Skin of body (tissue), 2 donors: ENCODE measurements at regions not wholly inside any gene's neighbourhood (a gene's known extent, or its start where the extent isn't known, plus 50 kb on each side); places are given as distances from the start of the nearest gene placed in this dataset. TPM values are rescaled to one million over a fixed set of nuclear protein-coding genes. Genes with fewer than 3 reads are reported as not detected.
"Not testable (repeated sequence)": the region's sequence is repeated elsewhere in the genome, so short reads cannot be mapped to it uniquely, and the experiment has no call there.

ENCODE experiments used
- DNase-seq: peaks from one replicate; lab custom pipeline; 2025; lab: John Stamatoyannopoulos, UW
- small RNA-seq: library from RNA; depleted of rRNA; stranded (forward); fragments of <200 nt; gene quantifications from one replicate; pipeline ENCODE3, GENCODE V24; 2014; ENCODE audit warnings: low replicate concordance

DNA sequence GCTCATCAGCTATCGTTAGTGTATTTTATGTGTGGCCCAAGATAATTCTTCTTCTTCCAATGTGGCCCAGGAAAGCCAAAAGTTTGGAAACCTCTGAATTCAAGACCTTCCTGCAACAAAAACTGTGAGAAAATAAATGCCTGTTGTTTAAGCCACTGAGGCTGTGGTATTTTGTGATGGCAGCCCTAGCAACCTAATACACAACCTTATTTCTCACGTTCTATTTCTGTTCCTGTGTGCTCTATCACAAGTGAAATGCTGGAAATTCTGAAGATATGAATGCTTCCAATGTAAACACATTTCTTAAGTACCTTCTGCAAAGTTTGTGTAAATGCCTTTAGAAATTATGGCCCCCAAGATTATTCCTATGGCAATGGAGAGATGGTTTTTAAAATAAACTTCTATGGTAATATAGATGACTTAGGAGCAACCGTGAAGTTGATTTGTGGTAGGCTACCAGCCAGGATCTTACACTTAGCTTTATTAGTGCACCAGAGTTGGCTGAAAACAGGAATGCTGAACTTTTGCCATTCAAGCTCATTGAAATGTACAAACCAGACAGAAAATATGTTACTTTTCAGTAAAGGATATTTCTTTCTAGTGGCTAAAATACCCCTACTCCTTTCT is 148.0 kb downstream of the USP46 start:
- no peak for DNase-seq

GRCh38 chr4:52511825-52512224 is 147.3 kb downstream of the USP46 start:
- no peak for DNase-seq

GRCh38 chr4:52512291-52512690 is 146.8 kb downstream of the USP46 start:
- DNase-seq: no peak

DNA sequence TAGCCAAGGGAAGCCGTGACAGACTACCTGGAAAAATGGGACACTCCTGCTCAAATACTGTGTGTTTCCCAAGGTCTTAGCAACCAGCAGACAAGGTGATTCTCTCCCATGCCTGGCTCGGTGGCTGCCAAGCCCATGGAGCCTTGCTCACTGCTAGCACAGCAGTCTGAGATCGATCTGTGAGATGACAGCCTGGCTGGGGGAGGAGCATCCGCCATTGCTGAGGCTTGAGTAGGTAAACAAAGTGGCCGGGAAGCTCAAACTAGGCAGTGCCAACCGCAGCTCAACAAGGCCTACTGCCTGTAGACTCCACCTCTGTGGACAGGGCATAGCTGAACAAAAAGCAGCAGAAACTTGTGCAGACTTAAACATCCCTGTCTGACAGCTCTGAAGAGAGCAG is 137.0 kb downstream of the USP46 start:
- not testable (repeated sequence) for DNase-seq

DNA sequence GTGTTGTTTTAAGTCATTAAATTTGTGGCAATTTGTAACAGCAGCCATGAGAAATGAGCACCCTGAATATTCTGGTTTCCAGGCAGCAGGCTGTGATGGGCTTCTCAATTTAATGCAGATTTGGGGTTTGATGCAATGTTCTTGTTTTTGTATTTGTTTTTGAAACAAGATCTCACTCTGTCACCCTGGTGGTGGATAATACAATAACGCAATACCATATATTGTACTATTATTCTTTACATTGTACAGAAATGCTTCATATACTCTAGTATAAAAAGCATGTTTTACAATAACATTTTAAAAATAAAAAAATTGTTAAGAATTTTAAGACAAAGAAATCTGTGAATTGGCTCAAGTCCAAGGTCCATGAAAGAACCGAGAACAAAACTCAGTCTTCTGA is 129.1 kb downstream of the USP46 start:
- no peak for DNase-seq

DNA sequence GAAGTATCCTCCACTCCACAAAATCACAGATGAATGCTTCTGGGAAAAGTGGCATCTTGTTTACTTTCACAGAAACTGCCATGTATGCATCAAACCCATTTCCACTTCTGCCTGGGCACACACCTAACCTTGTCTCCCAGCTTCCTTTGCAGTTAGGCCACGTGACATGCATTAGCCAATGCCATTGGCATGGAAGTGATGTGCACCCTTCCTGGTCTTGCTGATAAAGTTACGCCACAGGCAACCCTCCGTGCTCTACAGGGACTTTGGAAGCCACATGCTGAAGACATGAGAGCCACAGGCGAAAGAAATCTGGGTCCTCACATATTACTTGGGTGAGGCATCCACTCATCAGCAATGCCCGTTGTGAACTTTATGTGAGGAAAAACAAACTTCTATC is 123.3 kb downstream of the USP46 start:
- DNase-seq: no peak

Small RNAs in the stretch of these regions (small RNA-seq; reads per million reads assigned to genes)
- gene RNU6-1252P: not detected
